ENCODE measurements at regions not wholly inside any gene's neighbourhood (a gene's known extent, or its start where the extent isn't known, plus 50 kb on each side); places are given as distances from the start of the nearest gene placed in this dataset.

- no peak for DNase-seq
These were observed 1078.1 kb upstream of the IGFBP7 start for GRCh38 chr4:58188316-58188715.

GRCh38 chr4:58175024-58175423 lies 1064.8 kb upstream of the IGFBP7 start:
- DNase-seq = no peak

GRCh38 chr4:58166490-58166889 lies 1056.3 kb upstream of the IGFBP7 start:
- no peak for DNase-seq

- DNase-seq = no peak
These were observed 1053.0 kb upstream of the IGFBP7 start for GRCh38 chr4:58163156-58163555.

- DNase-seq = no peak
These were observed 1039.4 kb upstream of the IGFBP7 start for GRCh38 chr4:58149404-58150085.

GRCh38 chr4:58144721-58145120 lies 1034.5 kb upstream of the IGFBP7 start:
- no peak for DNase-seq

- DNase-seq = no peak
These were observed 1028.8 kb upstream of the IGFBP7 start for GRCh38 chr4:58138786-58139668.

GRCh38 chr4:58136604-58137003 lies 1026.4 kb upstream of the IGFBP7 start:
- no peak for DNase-seq

GRCh38 chr4:58127680-58128079 lies 1017.5 kb upstream of the IGFBP7 start:
- no peak for DNase-seq

- DNase-seq = no peak
These were observed 1009.1 kb upstream of the IGFBP7 start for GRCh38 chr4:58119298-58119697.

- DNase-seq = no peak
These were observed 1002.9 kb upstream of the IGFBP7 start for GRCh38 chr4:58113126-58113525.

- DNase-seq = no peak
These were observed 1001.6 kb upstream of the IGFBP7 start for GRCh38 chr4:58111818-58112217.

- no peak for DNase-seq
These were observed 983.2 kb upstream of the IGFBP7 start for GRCh38 chr4:58093352-58093751.

GRCh38 chr4:58090539-58090938 lies 980.4 kb upstream of the IGFBP7 start:
- DNase-seq = no peak

- DNase-seq = no peak
These were observed 971.2 kb upstream of the IGFBP7 start for GRCh38 chr4:58081356-58081755.

- DNase-seq = no peak
These were observed 965.5 kb upstream of the IGFBP7 start for GRCh38 chr4:58075724-58076123.

GRCh38 chr4:58074382-58074781 lies 964.2 kb upstream of the IGFBP7 start:
- no peak for DNase-seq

- no peak for DNase-seq
These were observed 960.5 kb upstream of the IGFBP7 start for GRCh38 chr4:58070726-58071125.

- DNase-seq = no peak
These were observed 954.5 kb upstream of the IGFBP7 start for GRCh38 chr4:58064653-58065052.

- no peak for DNase-seq
These were observed 953.4 kb upstream of the IGFBP7 start for GRCh38 chr4:58063404-58064160.

- no peak for DNase-seq
These were observed 951.8 kb upstream of the IGFBP7 start for GRCh38 chr4:58061967-58062366.

- DNase-seq = no peak
These were observed 940.3 kb upstream of the IGFBP7 start for GRCh38 chr4:58050439-58050838.

- no peak for DNase-seq
These were observed 938.3 kb upstream of the IGFBP7 start for GRCh38 chr4:58048491-58048890.

- DNase-seq = no peak
These were observed 932.0 kb upstream of the IGFBP7 start for GRCh38 chr4:58042176-58042575.

Data from T-helper 9 cell (primary cell).